ENCODE measurements at regions not wholly inside any gene's neighbourhood (a gene's known extent, or its start where the extent isn't known, plus 50 kb on each side); places are given as distances from the start of the nearest gene placed in this dataset.
A peak's percentile ranks its signal among the peaks of the same experiment; 100 is the strongest.
"Not testable (repeated sequence)": the region's sequence is repeated elsewhere in the genome, so short reads cannot be mapped to it uniquely, and the experiment has no call there.

DNA sequence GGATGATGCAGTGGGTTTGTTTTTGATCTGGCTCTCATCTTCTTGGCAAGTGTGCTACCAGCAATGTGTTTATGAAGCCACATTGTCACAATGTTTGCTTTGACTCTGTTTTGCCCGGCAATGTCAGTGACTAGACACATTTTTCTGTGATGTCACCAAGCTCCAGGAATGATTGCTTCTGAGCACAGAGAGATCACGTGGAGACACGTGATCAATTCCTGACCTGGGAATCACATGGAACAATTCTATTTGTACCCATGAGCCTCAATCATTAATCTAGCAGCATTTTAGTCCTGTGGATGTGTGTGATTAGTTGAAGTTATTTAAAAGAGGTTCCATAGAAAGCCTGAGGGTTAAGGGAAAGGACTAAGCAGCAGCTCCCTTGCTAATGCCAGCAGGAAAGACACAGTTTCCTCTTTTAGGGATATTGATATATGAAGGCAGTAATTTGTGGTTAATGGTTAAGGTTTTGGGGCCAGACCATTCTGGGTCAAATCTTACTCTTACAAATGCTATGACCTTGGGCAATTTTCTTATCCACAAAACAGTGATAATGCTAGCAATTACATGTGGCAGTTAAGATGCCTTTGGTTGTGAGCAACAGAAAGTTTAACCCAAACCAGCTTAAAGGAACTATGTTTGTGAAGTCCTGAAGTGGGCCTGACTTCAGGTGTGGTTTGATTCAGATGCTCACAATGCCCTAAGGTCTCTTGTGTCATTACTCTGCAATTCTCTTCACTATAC is 59.0 kb downstream of the FASLG start:
- DNase-seq = no peak

DNA sequence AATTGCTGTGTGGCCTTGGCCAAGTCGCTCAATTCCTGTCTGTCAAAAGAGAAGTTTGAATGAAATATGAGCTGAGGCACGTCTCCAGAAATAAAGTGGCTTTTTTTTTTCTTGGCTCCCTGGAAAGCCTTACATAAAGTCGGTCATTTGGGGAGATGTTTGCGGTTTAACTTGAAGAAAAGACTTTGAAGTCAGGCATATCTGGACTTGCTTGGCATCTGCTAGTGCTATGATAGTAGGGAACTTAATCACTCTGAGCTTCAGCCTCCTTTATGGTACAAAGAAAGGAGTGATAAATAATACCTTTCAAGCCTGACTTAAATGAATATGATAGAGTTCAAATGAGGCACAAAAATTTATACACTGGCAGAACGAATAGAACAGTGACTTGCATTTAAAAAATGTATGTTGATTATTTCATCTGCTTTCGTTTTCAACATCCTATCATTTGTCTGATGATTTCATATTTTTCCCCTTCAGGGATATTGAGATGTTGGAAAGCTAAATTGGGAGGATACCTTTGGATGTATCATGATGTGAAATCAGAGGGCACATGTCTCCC is 60.2 kb downstream of the FASLG start:
- DNase-seq = no peak

DNA sequence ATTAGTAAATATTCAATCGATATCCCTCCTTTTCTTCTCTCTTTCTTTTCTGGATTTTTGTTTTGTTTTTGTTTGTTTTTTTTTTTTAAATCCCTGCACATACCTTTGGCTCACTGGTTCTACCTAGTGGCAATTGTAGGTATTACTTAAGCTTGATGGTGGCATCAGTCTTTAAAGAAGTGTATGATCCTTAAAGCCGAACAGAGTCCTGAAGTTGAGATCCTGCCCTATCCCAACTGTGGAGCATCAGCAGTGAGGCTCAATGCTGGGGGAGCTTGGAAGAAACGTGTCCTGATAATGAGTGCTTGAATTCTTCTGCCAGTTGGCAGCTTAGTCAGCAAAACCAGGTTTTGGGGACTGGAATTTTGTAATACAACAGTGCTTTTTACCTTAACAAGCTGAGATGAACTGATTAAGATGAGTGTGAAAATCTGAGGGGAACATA is 60.8 kb downstream of the FASLG start:
- DNase-seq = peak; percentile 17 to 76

DNA sequence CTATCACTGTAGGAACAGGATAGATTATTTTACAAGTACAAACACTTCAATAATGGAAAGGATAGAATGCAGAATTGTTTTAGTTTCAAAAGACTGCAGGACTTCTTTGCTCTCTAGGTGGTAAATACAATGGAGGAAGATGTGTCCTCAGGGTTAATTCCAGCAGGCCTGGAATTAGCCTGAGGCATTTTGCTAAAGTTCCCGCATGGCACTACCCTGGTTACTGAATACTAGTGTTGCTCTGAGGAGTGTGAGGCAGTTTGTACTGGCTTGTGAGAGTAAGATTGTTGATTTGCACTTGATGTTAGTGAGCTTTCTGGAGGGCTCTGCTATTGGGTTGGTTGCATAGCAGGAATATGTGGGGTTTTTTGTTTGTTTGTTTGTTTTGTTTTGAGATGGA is 61.4 kb downstream of the FASLG start:
- DNase-seq = no peak

DNA sequence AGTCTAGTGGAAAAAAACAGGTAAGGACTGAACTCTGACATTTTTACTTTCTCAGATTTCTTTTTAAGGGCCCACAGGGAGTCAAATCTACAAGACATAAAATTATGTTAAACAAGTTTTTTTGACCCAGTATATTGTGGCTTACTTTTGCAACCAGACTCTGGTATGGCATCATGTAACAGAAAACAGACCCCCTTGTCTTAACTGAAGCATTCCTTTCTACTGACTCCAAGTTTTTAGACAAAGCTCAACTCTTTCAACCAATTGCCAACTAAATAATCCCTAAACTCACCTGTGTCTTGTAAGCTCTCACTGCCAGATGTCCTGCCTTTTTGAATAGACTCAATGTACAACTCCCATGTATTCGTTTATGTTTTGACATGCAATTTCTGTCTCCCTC is 64.3 kb downstream of the FASLG start:
- no peak for DNase-seq

DNA sequence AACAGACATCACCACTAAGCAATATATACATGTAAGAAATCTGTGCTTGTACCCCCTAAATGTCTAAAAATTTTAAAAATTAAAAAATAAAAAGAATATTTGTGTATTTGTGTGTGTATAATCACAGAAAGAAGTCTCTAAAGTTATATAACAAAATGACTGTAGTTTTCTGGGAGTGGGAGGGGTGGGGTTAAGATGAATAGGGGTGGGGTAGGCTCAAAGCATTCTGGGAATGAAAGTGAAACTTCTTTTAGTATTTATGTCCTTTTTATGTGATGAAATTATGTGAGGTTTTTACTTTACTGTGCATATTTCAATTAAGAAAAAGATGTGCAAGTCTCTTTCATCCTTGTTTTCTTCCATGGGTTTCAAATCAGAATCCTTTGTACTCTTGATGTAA is 65.3 kb downstream of the FASLG start:
- DNase-seq = no peak

DNA sequence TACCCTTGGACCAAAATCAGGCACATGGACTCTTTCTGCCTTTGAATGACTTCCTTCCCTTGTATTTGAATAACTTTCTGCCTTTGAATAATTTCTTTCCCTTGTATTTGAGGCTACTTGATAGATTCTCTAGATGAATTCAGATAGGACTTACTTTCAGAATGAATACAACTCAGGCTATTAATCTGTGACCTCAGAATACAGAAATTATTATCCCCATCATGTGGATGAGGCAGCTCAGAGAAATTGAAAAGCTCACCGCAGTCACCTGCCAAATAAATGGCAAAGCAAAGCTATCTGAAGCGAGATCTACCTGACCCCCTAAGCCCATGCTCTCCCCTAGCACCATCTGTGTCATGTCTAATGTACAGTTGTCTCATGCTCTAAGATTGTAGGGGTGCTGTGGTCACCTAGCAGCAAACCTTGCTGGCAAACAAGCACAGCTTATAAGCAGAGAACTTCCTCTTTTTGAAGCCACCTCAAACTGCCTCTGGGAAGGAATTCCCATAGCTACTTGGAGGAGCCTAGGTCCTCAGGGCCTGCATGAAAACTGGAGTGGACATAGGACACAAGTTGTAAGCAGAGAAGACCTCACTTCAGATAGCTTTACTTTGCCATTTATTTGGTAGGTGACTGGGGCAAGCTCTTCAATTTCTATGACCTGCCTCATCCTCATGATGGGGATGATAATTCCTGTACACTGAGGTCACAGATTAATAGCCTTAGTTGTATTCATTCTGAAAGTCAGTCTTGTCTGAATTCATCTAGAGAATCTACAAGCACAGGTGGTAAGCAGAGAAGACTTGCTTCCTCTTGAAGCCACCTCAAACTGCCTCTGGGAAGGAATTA is 66.1 kb downstream of the FASLG start:
- DNase-seq = no peak

DNA sequence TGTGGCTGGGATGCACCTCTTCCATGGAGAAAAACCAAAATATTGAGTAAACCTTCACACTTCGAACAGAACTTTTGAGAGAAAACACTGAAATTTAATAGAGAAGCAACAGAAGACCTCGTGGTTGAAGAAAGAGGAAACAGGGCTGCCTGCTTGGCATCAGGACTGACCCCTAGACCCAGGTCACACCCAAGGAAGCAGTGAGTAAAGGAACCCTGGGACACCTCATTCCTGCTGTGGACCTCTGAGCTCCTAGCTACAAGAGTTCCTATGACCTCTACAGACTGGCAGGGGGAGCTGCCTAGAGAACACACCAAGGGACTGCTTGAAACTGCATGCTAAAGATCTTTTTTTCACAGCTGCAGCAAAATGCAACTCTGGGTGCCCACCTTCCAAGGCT is 67.8 kb downstream of the FASLG start:
- peak; percentile 29 to 47 for DNase-seq

DNA sequence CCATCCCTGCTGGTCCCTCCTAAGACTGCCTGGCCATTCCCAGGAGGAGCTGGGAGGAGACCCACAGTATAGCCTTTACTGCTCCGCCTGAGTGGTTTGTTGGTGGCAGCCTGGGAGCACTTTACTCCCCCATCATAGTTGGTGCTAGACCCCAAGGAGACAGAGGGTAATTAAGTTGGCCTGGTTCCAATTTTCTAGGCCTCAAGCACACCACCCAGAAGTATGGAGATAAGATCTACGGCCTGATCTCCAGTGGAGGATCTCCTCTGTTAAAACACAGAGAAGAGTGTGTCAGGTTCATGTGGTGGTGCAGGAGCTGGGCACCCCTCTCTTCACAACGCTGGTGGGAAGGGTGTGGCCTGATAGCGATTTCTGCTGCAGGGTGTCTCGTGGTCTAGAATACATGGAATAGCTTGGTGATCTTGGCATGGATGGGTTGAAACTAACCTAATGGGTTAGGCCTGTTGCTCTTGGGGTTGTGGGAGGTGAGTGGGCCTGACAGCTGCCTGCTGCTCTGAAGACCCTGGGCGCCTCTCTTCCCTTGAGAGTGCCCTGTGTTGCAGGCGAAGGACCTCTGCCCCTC is 68.5 kb downstream of the FASLG start:
- no peak for DNase-seq

DNA sequence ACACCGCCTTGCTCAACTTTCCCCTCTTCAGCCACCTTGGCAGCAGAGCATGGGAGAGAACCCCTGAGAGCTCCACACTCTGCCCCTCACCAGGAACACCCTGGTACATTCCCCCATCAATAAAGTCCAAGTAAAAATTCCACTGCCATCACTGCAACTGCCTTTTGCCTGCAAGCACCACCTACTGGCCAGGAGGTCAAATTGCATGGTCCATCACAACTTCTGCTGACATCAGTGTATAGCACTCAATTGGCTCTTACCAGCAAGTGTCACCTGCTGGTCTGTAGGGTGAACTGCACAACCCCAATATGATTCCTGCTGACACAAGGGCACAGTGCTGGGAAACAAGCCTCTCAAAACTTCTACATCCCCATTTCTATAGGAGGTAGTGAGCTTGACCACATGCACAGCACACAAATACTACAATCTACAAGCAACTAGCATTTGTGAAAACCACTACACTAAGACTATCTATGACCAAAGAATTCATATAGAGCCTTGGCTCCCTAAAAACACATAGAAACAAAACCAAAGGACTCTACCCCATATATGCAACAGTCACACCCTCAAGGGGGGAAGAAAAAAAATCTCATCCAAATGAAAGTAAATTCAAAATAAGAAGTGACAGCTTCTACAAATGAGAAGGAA is 69.2 kb downstream of the FASLG start:
- DNase-seq = peak; percentile 40 to 60

DNA sequence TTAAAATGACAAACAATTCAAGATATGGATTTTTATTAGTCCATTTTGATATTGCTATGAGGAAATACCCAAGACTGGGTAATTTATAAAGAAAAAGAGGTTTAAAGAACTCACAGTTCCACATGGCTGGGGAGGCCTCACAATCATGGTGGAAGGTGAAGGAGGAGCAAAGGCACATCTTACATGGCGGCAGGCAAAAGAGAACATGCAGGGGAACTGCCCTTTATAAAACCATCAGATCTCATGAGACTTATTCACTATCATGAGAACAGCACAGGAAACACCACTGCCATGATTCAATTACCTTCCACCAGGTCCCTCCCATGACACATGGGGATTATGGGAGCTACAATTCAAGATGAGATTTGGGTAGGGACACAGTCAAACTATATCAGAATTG is 69.8 kb downstream of the FASLG start:
- DNase-seq = not testable (repeated sequence)

DNA sequence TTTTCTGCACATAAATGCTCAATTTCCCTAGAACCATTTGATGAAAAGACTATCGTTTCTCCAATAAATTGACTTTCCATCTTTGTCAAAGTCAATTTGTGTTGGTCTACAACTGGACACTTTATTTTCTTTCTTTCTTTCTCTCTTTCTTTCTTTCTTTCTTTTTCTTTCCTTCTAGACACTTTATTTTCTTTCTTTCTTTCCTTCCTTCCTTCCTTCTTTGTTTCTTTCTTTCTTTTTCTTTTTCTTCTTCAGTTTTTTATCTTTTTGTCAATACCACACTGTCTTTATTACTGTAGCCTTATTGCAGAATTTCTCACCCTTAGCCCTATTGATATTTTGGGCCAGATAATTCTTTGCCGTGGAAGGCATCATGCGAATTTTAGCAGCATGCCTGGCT is 73.5 kb downstream of the FASLG start:
- no peak for DNase-seq

DNA sequence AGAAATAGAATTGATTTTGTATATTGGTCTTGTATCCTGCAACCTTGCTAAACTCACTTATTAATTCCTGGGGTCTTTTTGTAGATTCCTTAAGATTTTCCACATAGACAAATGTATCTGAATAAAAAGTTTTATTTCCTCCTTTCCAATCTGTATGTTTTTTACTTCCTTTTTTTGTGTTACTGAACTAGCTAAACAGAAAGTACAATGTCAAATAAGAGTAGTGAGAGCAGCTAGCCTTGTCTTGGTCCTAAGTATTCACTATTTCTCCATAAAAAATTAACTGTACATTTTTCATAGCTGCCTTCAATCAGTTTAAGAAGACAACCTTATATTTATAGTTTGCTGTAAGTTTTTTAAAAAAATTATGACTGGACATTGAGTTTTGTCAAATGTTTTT is 74.9 kb downstream of the FASLG start:
- peak; percentile 36 to 49 for DNase-seq

DNA sequence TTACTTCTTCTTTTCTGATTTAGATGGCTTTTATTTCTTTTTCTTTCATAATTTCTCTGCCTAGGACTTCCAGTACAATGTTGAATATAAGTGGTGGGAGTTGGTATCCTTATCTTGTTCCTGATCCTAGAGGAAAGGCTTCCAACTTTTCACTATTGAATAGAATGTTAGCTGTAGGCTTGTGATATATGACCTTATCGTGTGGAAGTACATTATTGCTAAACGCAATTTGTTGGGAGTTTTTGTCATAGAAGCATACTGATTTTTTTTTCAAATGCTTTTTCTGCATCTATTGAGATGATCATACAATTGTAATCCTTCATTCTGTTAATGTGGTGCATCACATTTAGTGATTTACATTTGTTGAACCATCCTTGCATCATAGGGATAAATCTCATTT is 79.5 kb downstream of the FASLG start:
- peak; percentile 57 to 59 for DNase-seq

DNA sequence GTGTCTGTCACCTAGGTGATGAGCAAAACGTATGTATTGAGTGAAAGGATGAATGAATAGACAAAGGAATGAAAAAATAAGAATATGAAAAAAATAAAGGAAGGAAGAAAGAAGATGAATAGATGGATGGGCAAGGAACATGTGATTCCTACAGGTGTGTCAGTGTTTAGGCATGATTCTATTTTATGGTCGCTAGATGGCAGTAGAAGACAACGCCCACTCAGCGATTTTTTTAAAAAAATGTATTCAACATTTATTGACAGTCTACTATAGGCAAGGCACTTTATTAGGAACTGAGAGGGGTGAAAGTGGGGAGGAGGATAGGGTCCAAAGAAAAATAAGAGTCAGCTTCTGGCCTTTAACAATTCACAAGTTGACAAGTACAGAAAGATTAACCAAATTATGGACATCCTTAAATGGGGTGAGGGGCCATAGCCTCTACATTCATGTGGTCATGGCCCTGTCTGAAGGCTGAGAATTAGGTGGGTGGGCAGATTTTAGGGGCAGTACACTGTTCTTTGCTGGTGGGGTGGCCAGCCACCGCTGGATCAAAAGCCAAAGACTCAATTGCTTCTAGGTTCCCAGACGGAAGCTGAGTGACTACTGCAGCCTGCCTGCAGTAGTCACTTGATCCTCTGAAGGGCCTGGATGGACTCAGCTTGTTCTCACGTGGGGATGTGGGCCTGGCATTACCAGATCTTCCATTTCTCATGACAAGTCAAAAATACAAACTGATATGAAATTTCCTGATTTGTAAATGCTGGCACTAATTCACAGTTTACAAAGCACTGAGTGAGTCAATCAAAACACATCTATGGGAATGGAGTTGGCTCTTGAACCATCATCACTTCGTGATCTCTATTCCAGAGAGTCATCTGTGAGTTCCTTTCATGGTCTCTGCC is 83.9 kb downstream of the FASLG start:
- DNase-seq = peak in 1 of 2 donors; percentile 58

DNA sequence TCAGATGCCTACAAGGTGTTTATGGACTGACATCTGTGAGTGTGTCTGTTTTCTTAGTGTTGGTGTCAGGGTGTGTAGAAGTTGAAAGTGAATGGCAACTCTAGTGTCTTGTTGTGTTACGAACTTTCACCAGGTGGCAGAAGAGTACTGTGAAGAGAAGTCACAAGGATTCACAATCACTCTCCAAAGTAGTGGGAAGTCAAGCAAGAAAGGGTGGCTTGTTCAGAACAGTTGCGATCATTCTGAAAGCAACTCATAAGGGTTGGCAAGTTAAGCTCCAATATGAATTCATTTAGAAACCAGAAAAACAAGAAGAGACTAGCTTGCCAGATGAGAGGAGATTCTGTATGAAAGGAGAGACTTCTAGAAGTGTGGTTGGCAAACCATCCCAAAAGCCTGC is 86.1 kb downstream of the FASLG start:
- DNase-seq = peak; percentile 75 to 83

DNA sequence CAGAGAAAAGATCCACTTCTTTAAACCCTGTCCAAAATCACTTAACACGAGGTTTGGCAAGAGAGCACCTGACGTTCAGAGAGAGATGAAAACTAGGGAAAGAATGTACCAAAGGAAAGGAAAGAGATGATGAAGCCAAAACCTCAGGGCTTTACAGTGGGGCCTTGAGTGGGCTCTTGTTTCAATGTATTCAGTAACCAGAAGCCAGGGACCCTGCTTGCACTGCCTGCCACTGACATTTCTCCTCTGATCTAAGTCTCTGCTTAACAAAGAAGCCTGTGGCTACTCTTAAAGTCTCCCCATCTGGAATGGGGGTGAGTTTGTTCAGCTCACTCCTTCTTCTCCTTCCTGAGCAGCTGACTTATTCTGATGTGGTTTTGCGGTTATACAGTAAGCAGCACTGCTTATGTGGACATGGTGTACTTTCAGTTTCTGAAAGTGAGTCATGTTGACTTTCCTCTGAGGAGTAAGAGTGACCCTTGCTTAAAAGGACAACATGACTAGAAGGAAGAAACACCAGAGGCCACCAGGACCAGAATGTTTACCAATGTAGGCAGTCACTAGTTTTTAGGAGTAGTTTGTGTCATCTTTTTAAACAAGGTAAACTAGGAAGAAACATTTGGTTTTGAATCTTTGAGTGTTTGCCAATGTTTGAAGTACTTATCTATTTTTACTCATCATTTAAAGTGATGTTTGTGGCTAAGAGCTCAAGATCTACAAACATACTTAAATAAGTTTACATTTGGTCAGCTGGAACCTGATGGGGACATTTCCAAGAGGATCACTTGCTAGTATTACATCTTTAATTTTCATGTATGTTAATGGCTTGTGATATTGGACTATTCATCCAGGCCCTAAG is 87.4 kb downstream of the FASLG start:
- peak; percentile 89 to 96 for DNase-seq

DNA sequence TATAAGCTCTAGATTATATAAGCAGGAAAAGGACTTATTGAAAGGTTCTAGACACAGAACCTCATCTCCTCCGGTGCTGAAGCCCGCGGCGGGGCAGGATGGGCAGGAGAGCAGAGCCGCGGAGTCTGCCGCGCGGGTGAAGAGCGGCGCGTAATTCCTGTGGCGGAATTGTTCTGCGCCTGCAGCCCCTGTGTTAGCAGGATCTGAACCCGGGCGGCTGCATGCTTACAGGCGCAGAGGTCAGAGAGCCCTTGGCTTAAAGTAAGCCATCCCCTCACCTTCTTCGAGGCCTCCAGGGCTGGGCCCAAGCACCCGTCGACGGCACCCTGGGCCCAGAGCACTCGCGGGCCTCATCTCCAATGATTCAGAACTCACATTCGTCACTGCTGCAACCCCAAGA is 89.3 kb downstream of the FASLG start:
- DNase-seq = no peak

DNA sequence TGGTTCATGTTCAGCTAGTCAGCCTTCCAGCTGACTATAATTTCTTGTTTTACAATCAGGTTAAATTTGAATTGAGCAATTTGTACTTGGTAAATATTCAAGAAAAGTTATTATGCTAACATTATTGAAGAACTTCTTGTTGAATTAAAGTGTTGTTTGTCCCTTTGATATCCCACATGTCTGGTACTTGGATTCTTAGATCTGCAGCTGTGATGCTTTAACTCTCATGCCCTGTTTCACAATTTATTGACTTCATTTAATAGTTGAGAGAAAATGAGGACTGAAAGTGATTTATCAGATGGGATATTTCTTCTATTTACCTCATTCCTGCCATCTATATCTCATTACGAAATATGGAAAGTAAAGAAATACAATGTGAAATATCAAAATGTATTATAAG is 92.8 kb downstream of the FASLG start:
- no peak for DNase-seq

DNA sequence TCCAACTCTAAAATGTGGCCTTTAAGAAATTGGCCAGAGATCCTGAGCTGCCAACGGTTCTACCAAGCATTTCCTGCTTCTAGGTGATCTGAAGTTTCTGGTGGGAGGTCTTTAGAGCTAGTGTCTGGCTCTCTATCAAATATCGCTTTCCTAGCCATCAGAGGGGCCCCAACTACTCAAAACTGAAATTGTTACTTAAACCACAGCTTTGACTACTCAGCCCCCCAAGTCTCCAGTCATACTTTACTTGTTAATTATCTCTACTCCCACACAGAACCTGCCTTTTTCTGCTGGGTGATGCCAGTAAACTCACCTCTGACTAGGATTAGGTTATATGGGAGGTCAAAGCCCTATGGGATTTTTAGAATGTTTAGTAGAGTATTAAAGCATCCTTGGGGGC is 95.1 kb downstream of the FASLG start:
- DNase-seq = no peak

DNA sequence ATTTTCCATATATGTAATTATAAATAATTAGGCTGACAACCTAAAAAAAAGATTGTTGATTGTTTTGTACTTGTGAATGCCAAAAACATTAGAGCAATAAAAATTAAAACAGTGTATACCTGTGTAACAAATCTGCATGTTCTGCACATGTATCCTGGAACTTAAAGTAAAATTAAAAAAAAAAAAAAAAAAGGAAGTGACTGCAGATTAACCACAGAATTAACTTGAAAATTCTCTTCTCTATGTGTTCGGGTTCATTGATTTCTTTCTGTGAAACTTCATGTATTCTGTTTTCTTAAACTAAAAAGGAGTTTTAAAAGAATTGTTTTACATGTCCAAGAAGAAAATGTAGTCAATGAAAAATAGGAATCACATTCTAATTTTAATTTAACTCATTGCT is 95.7 kb downstream of the FASLG start:
- DNase-seq = no peak

Data from inflammatory macrophage treated with lipopolysaccharide for 1 hour (primary cell).